VCaP (cell line): ENCODE measurements at regions not wholly inside any gene's neighbourhood (a gene's known extent, or its start where the extent isn't known, plus 50 kb on each side); places are given as distances from the start of the nearest gene placed in this dataset.
A peak's percentile ranks its signal among the peaks of the same experiment; 100 is the strongest.

Source experiments
- H3K27ac ChIP-seq: fragments of 450-650 bp; 2 replicates; pipeline ENCODE4 v1.5.1; 2017
- CTCF ChIP-seq: fragments of 450-650 bp; conservative IDR thresholded peaks from 2 replicates; pipeline ENCODE4 v1.5.1; 2017; ENCODE audit warnings: mild to moderate bottlenecking, moderate library complexity

GRCh38 chr5:143898916-143899591 is 87.1 kb downstream of the HMHB1 start:
- H3K27ac ChIP-seq, result peak overlapping the region; percentile 32; the same call in 1 of the 2 replicates

GRCh38 chr5:143908959-143909358 is 97.0 kb downstream of the HMHB1 start:
- TF ChIP-seq CTCF, result no peak

More at GRCh38 chr5:143898916-143899591, 87.1 kb downstream of the HMHB1 start:
- TF ChIP-seq CTCF, result no peak

GRCh38 chr5:143913008-143913752 is 101.2 kb downstream of the HMHB1 start:
- H3K27ac ChIP-seq, result no peak overlapping the region
- no peak for TF ChIP-seq CTCF

More at GRCh38 chr5:143908959-143909358, 97.0 kb downstream of the HMHB1 start:
- H3K27ac ChIP-seq, result no peak overlapping the region

GRCh38 chr5:143914756-143915155 is 102.8 kb downstream of the HMHB1 start:
- TF ChIP-seq CTCF, result no peak

GRCh38 chr5:143916451-143916850 is 104.5 kb downstream of the HMHB1 start:
- H3K27ac ChIP-seq, result no peak overlapping the region
- TF ChIP-seq CTCF, result no peak

More at GRCh38 chr5:143914756-143915155, 102.8 kb downstream of the HMHB1 start:
- H3K27ac ChIP-seq, result no peak overlapping the region

GRCh38 chr5:143918961-143919360 is 107.0 kb downstream of the HMHB1 start:
- TF ChIP-seq CTCF, result no peak

GRCh38 chr5:143920772-143921171 is 108.8 kb downstream of the HMHB1 start:
- no peak overlapping the region for H3K27ac ChIP-seq
- no peak for TF ChIP-seq CTCF

More at GRCh38 chr5:143918961-143919360, 107.0 kb downstream of the HMHB1 start:
- no peak overlapping the region for H3K27ac ChIP-seq
